ENCODE measurements at regions not wholly inside any gene's neighbourhood (a gene's known extent, or its start where the extent isn't known, plus 50 kb on each side); places are given as distances from the start of the nearest gene placed in this dataset.

GRCh38 chr14:35940291-35940690 lies 114.2 kb downstream of the BRMS1L start:
- TF ChIP-seq POLR2A (IDR thresholded peaks at IDR 0.05; ENCODE audit: low read depth, low read length): no peak
- TF ChIP-seq POLR2AphosphoS5 (IDR thresholded peaks at IDR 0.05; ENCODE audit: low read depth, low read length): no peak

All from GM12892 (cell line).